ENCODE measurements at regions not wholly inside any gene's neighbourhood (a gene's known extent, or its start where the extent isn't known, plus 50 kb on each side); places are given as distances from the start of the nearest gene placed in this dataset.

- H3K27me3 ChIP-seq (replicated peaks in 1 of 4; ENCODE audit: control insufficient read depth in 3 of 4, extremely low read depth in 1 of 4, insufficient read depth in 3 of 4, low read length in 3 of 4) = no peaks in the 10 kb centered on the region
- no peaks in the 10 kb centered on the region for H3K36me3 ChIP-seq (ENCODE audit: control insufficient read depth in 2 of 4, insufficient read depth in 4 of 4, low read length in 3 of 4)
- no peak overlapping the region for H2AK5ac ChIP-seq (ENCODE audit: low read depth, low read length)
- H3K79me2 ChIP-seq (ENCODE audit: control insufficient read depth in 1 of 2, insufficient read depth in 2 of 2, low read length in 2 of 2) = no peaks in the 10 kb centered on the region
- H4K8ac ChIP-seq (ENCODE audit: extremely low read depth, insufficient read depth, low read length) = no peak overlapping the region
- CTCF ChIA-PET (ENCODE audit: partially characterized antibody) = no interaction called here
- no peak overlapping the region for H3K4me2 ChIP-seq (ENCODE audit: insufficient read depth in 1 of 2, low read depth in 2 of 2, low read length in 2 of 2)
- H3K4ac ChIP-seq (replicated peaks; ENCODE audit: insufficient read length, low read depth, low read length) = no peak overlapping the region
- 88% methylated on average over 1 of the region's 1 CpG; no CpG with 5 or more reads in 1 of the 2 experiments for WGBS, 2 experiments (ENCODE audit: extremely low coverage in 1 of 2, insufficient coverage in 1 of 2, insufficient read length in 1 of 2, insufficient replicate concordance in 2 of 2, low coverage in 1 of 2, low lambda C conversion rate in 2 of 2, missing lambda C conversion rate in 1 of 2)
- no peak overlapping the region for H4K5ac ChIP-seq (ENCODE audit: insufficient read length, low read depth, low read length)
- H2AFZ ChIP-seq (ENCODE audit: low read length) = no peak overlapping the region
- no peak overlapping the region for H3K23ac ChIP-seq (ENCODE audit: insufficient read length)
- H3K4me3 ChIP-seq (ENCODE audit: extremely low read depth in 1 of 4, insufficient read depth in 2 of 4, low read depth in 3 of 4, low read length in 4 of 4) = no peak overlapping the region
- H3K9ac ChIP-seq (replicated peaks in 1 of 4; ENCODE audit: extremely low read depth in 1 of 4, low read depth in 3 of 4, low read length in 3 of 4) = no peak overlapping the region
- H2BK120ac ChIP-seq (replicated peaks; ENCODE audit: low read depth, low read length) = no peak overlapping the region
- H3K9me3 ChIP-seq (ENCODE audit: insufficient read depth in 2 of 2, low read depth in 1 of 2, low read length in 1 of 2) = no peaks in the 10 kb centered on the region
- peaks cover 0 to 1% of the 10 kb centered on the region in 2 experiments for H4K20me1 ChIP-seq (replicated peaks in 1 of 2; ENCODE audit: control insufficient read depth in 1 of 2, insufficient read depth in 2 of 2, low read length in 2 of 2)
- no peak overlapping the region for H4K91ac ChIP-seq (replicated peaks; ENCODE audit: insufficient read length, low read length)
- H2BK20ac ChIP-seq (ENCODE audit: low read length) = no peak overlapping the region
- DNase-seq (ENCODE audit: low read depth in 1 of 2, low spot score in 2 of 2) (no peak), FAIRE-seq (no peak)
- H3K27ac ChIP-seq (ENCODE audit: low read depth, low read length) = no peak overlapping the region
- no peak overlapping the region for H3K14ac ChIP-seq (ENCODE audit: insufficient read length)
- no peaks in the 10 kb centered on the region for H3K23me2 ChIP-seq (ENCODE audit: low read depth, low read length)
- no peak overlapping the region for H3K56ac ChIP-seq (replicated peaks; ENCODE audit: insufficient read length, low read depth, low read length)
- no peaks in the 10 kb centered on the region for H3K4me1 ChIP-seq (replicated peaks in 1 of 4; ENCODE audit: control insufficient read depth in 3 of 4, insufficient read depth in 4 of 4, low read length in 3 of 4)
- no peak overlapping the region for H2BK5ac ChIP-seq (ENCODE audit: low read depth, low read length)
- no peaks in the 10 kb centered on the region for H3K79me1 ChIP-seq (ENCODE audit: low read depth, low read length)
- no peak overlapping the region for H3K18ac ChIP-seq (ENCODE audit: extremely low read depth, low read length)
- POLR2A ChIA-PET (ENCODE audit: partially characterized antibody) = no interaction called here
- H2BK15ac ChIP-seq (ENCODE audit: low read length) = no peak overlapping the region
- no peak overlapping the region for H2BK12ac ChIP-seq (ENCODE audit: low read depth, low read length)
- TF ChIP-seq SIRT6 (IDR thresholded peaks at IDR 0.05; ENCODE audit: low read length) (no peak), RBBP5 (IDR thresholded peaks at IDR 0.05; ENCODE audit: borderline replicate concordance, low read depth, low read length) (no peak), JUND (IDR thresholded peaks at IDR 0.05; ENCODE audit: low read length) (no peak), SP4 (IDR thresholded peaks at IDR 0.05; ENCODE audit: low read length) (no peak), YY1 (IDR thresholded peaks at IDR 0.05; ENCODE audit: low read depth, low read length) (no peak), SRF (IDR thresholded peaks at IDR 0.05; ENCODE audit: low read depth, low read length) (no peak), CHD2 (IDR thresholded peaks at IDR 0.05; ENCODE audit: low read length) (no peak), NANOG (IDR thresholded peaks at IDR 0.05; ENCODE audit: insufficient read depth, low read depth, low read length, poor library complexity, severe bottlenecking) (no peak), MAX (IDR thresholded peaks at IDR 0.05) (no peak), TAF7 (optimal IDR thresholded peaks at IDR 0.05; ENCODE audit: borderline replicate concordance, low read depth, low read length) (no peak), EZH2 (IDR thresholded peaks at IDR 0.05; ENCODE audit: low read depth, low read length, severe bottlenecking) (no peak), NRF1 (IDR thresholded peaks at IDR 0.05; ENCODE audit: low read depth, low read length) (no peak), EGR1 (IDR thresholded peaks at IDR 0.05; ENCODE audit: borderline replicate concordance, low read depth, low read length) (no peak), SIX5 (IDR thresholded peaks at IDR 0.05; ENCODE audit: low read depth, low read length) (no peak), EP300 (IDR thresholded peaks at IDR 0.05; ENCODE audit: borderline replicate concordance in 1 of 2, low read depth in 2 of 2, low read length in 2 of 2) (no peak), GTF2F1 (IDR thresholded peaks at IDR 0.05; ENCODE audit: borderline replicate concordance, low read depth, low read length) (no peak)
These were observed 672.6 kb downstream of the MAFB start for GRCh38 chr20:40016392-40016791.
